ENCODE measurements at regions not wholly inside any gene's neighbourhood (a gene's known extent, or its start where the extent isn't known, plus 50 kb on each side); places are given as distances from the start of the nearest gene placed in this dataset.
"Not testable (repeated sequence)": the region's sequence is repeated elsewhere in the genome, so short reads cannot be mapped to it uniquely, and the experiment has no call there.

GRCh38 chr10:22097696-22098095 lies 94.2 kb upstream of the DNAJC1 start:
- no peak for TF ChIP-seq CTCF (IDR thresholded peaks at IDR 0.05; ENCODE audit: insufficient read depth, low read depth, low read length)
- Histone ChIP-seq H3K4me3 (ENCODE audit: low read depth, low read length) (no peak overlapping the region), H3K36me3 (ENCODE audit: control insufficient read depth, insufficient read depth, low read length) (no peaks in the 10 kb centered on the region), H3K27me3 (ENCODE audit: control insufficient read depth, insufficient read depth, low read length) (no peaks in the 10 kb centered on the region)
- POLR2A ChIA-PET = no interaction called here
- no peak for DNase-seq (ENCODE audit: low read depth)
- CTCF ChIA-PET = no interaction called here

- H3K27me3 ChIP-seq (ENCODE audit: control insufficient read depth, insufficient read depth, low read length); POLR2A ChIA-PET; H3K4me3 ChIP-seq (ENCODE audit: low read depth, low read length); DNase-seq (ENCODE audit: low read depth); H3K36me3 ChIP-seq (ENCODE audit: control insufficient read depth, insufficient read depth, low read length): not testable (repeated sequence)
- CTCF ChIA-PET = interaction anchor here (1.7 kb wide), 1 partner anchor 13 kb away, joined by 3 read pairs; no protein-coding TSS in a partner anchor
These were observed 87.7 kb upstream of the DNAJC1 start for GRCh38 chr10:22091260-22091659.

- POLR2A ChIA-PET = no interaction called here
- CTCF ChIA-PET = no interaction called here
- no peaks in the 10 kb centered on the region for H3K36me3 ChIP-seq (ENCODE audit: control insufficient read depth, insufficient read depth, low read length)
- TF ChIP-seq CTCF (IDR thresholded peaks at IDR 0.05; ENCODE audit: insufficient read depth, low read depth, low read length) = no peak
- no peaks in the 10 kb centered on the region for H3K27me3 ChIP-seq (ENCODE audit: control insufficient read depth, insufficient read depth, low read length)
- no peak overlapping the region for H3K4me3 ChIP-seq (ENCODE audit: low read depth, low read length)
- DNase-seq (ENCODE audit: low read depth) = no peak
These were observed 83.8 kb upstream of the DNAJC1 start for GRCh38 chr10:22087402-22087738.

GRCh38 chr10:22086730-22087401 lies 83.3 kb upstream of the DNAJC1 start:
- POLR2A ChIA-PET = no interaction called here

GRCh38 chr10:22079921-22080320 lies 76.4 kb upstream of the DNAJC1 start:
- H3K4me3 ChIP-seq (ENCODE audit: low read depth, low read length); CTCF ChIA-PET; DNase-seq (ENCODE audit: low read depth); H3K27me3 ChIP-seq (ENCODE audit: control insufficient read depth, insufficient read depth, low read length); POLR2A ChIA-PET; H3K36me3 ChIP-seq (ENCODE audit: control insufficient read depth, insufficient read depth, low read length): not testable (repeated sequence)

More at GRCh38 chr10:22086730-22087401, 83.3 kb upstream of the DNAJC1 start:
- no peaks in the 10 kb centered on the region for H3K27me3 ChIP-seq (ENCODE audit: control insufficient read depth, insufficient read depth, low read length)
- peak; percentile 28 for DNase-seq (ENCODE audit: low read depth)
- no peak overlapping the region for H3K4me3 ChIP-seq (ENCODE audit: low read depth, low read length)
- no peak for TF ChIP-seq CTCF (IDR thresholded peaks at IDR 0.05; ENCODE audit: insufficient read depth, low read depth, low read length)
- CTCF ChIA-PET = no interaction called here
- no peaks in the 10 kb centered on the region for H3K36me3 ChIP-seq (ENCODE audit: control insufficient read depth, insufficient read depth, low read length)

- H3K4me3 ChIP-seq (ENCODE audit: low read depth, low read length) = no peak overlapping the region
- H3K36me3 ChIP-seq (ENCODE audit: control insufficient read depth, insufficient read depth, low read length) = no peaks in the 10 kb centered on the region
- ChIA-PET CTCF (no interaction called here), POLR2A (no interaction called here)
- DNase-seq (ENCODE audit: low read depth) = no peak
- TF ChIP-seq CTCF (IDR thresholded peaks at IDR 0.05; ENCODE audit: insufficient read depth, low read depth, low read length) = no peak
- no peaks in the 10 kb centered on the region for H3K27me3 ChIP-seq (ENCODE audit: control insufficient read depth, insufficient read depth, low read length)
These were observed 67.8 kb upstream of the DNAJC1 start for GRCh38 chr10:22071332-22071731.
